GM12864 (cell line): ENCODE measurements at regions not wholly inside any gene's neighbourhood (a gene's known extent, or its start where the extent isn't known, plus 50 kb on each side); places are given as distances from the start of the nearest gene placed in this dataset.

Experiments
- DNase-seq: peaks from one replicate; pipeline ENCODE4 v3.0.0-alpha.2; 2011; ENCODE audit warnings: low read depth
- H3K4me3 ChIP-seq: 2 replicates; pipeline ENCODE4 v1.5.1; 2011; ENCODE audit warnings: mild to moderate bottlenecking, low read depth, low read length, control low read depth
- CTCF ChIP-seq: IDR thresholded peaks from 2 replicates; pipeline ENCODE4 v1.5.1; 2011; ENCODE audit warnings: low read depth, mild to moderate bottlenecking, moderate library complexity, low read length, control low read depth, inconsistent platforms; ENCODE audit errors: missing control alignments

GRCh38 chr9:91162311-91162710 lies 199.4 kb downstream of the AUH start:
- no peak overlapping the region for H3K4me3 ChIP-seq
- no peak for TF ChIP-seq CTCF
- DNase-seq: no peak

- no peak for DNase-seq
- no peak for TF ChIP-seq CTCF
- no peak overlapping the region for H3K4me3 ChIP-seq
Observed at GRCh38 chr9:91162784-91163443, 198.8 kb downstream of the AUH start.

GRCh38 chr9:91163444-91163772 lies 198.3 kb downstream of the AUH start:
- no peak overlapping the region for H3K4me3 ChIP-seq
- no peak for TF ChIP-seq CTCF
- no peak for DNase-seq

- TF ChIP-seq CTCF: no peak
- no peak for DNase-seq
- H3K4me3 ChIP-seq: no peak overlapping the region
Observed at GRCh38 chr9:91163773-91164471, 197.8 kb downstream of the AUH start.
